ENCODE measurements at regions not wholly inside any gene's neighbourhood (a gene's known extent, or its start where the extent isn't known, plus 50 kb on each side); places are given as distances from the start of the nearest gene placed in this dataset.
A peak's percentile ranks its signal among the peaks of the same experiment; 100 is the strongest.
"Not testable (repeated sequence)": the region's sequence is repeated elsewhere in the genome, so short reads cannot be mapped to it uniquely, and the experiment has no call there.

- not testable (repeated sequence) for DNase-seq (ENCODE audit: low spot score)
These were observed 234.9 kb upstream of the PLGLB2 start for GRCh38 chr2:87512864-87513530.

GRCh38 chr2:87514034-87514433 lies 233.9 kb upstream of the PLGLB2 start:
- DNase-seq (ENCODE audit: low spot score): not testable (repeated sequence)

- not testable (repeated sequence) for DNase-seq (ENCODE audit: low spot score)
These were observed 233.4 kb upstream of the PLGLB2 start for GRCh38 chr2:87514515-87514914.

- DNase-seq (ENCODE audit: low spot score): not testable (repeated sequence)
These were observed 232.7 kb upstream of the PLGLB2 start for GRCh38 chr2:87515226-87515625.

GRCh38 chr2:87515875-87516274 lies 232.0 kb upstream of the PLGLB2 start:
- not testable (repeated sequence) for DNase-seq (ENCODE audit: low spot score)

- DNase-seq (ENCODE audit: low spot score): not testable (repeated sequence)
These were observed 231.4 kb upstream of the PLGLB2 start for GRCh38 chr2:87516369-87516967.

- DNase-seq (ENCODE audit: low spot score): not testable (repeated sequence)
These were observed 230.4 kb upstream of the PLGLB2 start for GRCh38 chr2:87517438-87517837.

- DNase-seq (ENCODE audit: low spot score): not testable (repeated sequence)
These were observed 229.8 kb upstream of the PLGLB2 start for GRCh38 chr2:87518066-87518465.

- DNase-seq (ENCODE audit: low spot score): not testable (repeated sequence)
These were observed 229.3 kb upstream of the PLGLB2 start for GRCh38 chr2:87518547-87518946.

GRCh38 chr2:87519158-87520011 lies 228.5 kb upstream of the PLGLB2 start:
- DNase-seq (ENCODE audit: low spot score): not testable (repeated sequence)

- DNase-seq (ENCODE audit: low spot score): not testable (repeated sequence)
These were observed 226.8 kb upstream of the PLGLB2 start for GRCh38 chr2:87521057-87521456.

GRCh38 chr2:87521489-87521888 lies 226.4 kb upstream of the PLGLB2 start:
- DNase-seq (ENCODE audit: low spot score): not testable (repeated sequence)

GRCh38 chr2:87524619-87525188 lies 223.2 kb upstream of the PLGLB2 start:
- DNase-seq (ENCODE audit: low spot score): not testable (repeated sequence)

GRCh38 chr2:87525497-87525991 lies 222.3 kb upstream of the PLGLB2 start:
- DNase-seq (ENCODE audit: low spot score): not testable (repeated sequence)

- not testable (repeated sequence) for DNase-seq (ENCODE audit: low spot score)
These were observed 221.6 kb upstream of the PLGLB2 start for GRCh38 chr2:87526258-87526657.

- not testable (repeated sequence) for DNase-seq (ENCODE audit: low spot score)
These were observed 215.7 kb upstream of the PLGLB2 start for GRCh38 chr2:87531968-87532715.

GRCh38 chr2:87533390-87534272 lies 214.3 kb upstream of the PLGLB2 start:
- peak; percentile 75 for DNase-seq (ENCODE audit: low spot score)

- not testable (repeated sequence) for DNase-seq (ENCODE audit: low spot score)
These were observed 213.5 kb upstream of the PLGLB2 start for GRCh38 chr2:87534273-87534889.

GRCh38 chr2:87536427-87536826 lies 211.5 kb upstream of the PLGLB2 start:
- DNase-seq (ENCODE audit: low spot score): not testable (repeated sequence)

GRCh38 chr2:87537251-87537671 lies 210.6 kb upstream of the PLGLB2 start:
- not testable (repeated sequence) for DNase-seq (ENCODE audit: low spot score)

Data from A172 (cell line).